Psoas muscle (tissue), 7 donors: ENCODE measurements at regions not wholly inside any gene's neighbourhood (a gene's known extent, or its start where the extent isn't known, plus 50 kb on each side); places are given as distances from the start of the nearest gene placed in this dataset.

ENCODE experiments used
- ATAC-seq, 4 donors: fragments of 200-7000 bp; cut with Tn5 transposase; one replicate each; pipeline ENCODE4 v1.9.1; 2020; ENCODE audit warnings: moderate library complexity in 3 of 4, mild to moderate bottlenecking in 2 of 4
- DNase-seq, 2 donors: peaks; one replicate each; pipeline ENCODE4 v3.0.0-alpha.2; 2020
- H3K27ac ChIP-seq: fragments of 200-600 bp; one replicate; pipeline ENCODE4 v1.8.0; 2022
- H3K27me3 ChIP-seq, 3 donors: fragments of 200-600 bp in 1 of 3; one replicate each; pipeline versions ENCODE4 v1.6.1 to v1.8.0; 2013 to 2022; ENCODE audit warnings: low read length in 2 of 3, mild to moderate bottlenecking in 2 of 3, moderate library complexity in 1 of 3; ENCODE audit not compliant: insufficient read depth in 3 of 3
- H3K36me3 ChIP-seq, 2 donors: fragments of 200-600 bp in 1 of 2; one replicate each; pipeline versions ENCODE4 v1.6.1 to v1.8.0; 2013 to 2022; ENCODE audit warnings: low read depth in 1 of 2, mild to moderate bottlenecking in 1 of 2, moderate library complexity in 1 of 2; ENCODE audit not compliant: insufficient read depth in 1 of 2
- H3K4me1 ChIP-seq: fragments of 200-600 bp; one replicate; pipeline ENCODE4 v1.8.0; 2022
- H3K4me3 ChIP-seq: fragments of 200-600 bp; one replicate; pipeline ENCODE4 v1.8.0; 2022; ENCODE audit warnings: mild to moderate bottlenecking
- H3K9me3 ChIP-seq: fragments of 200-600 bp; one replicate; pipeline ENCODE4 v1.8.0; 2022
- CTCF ChIP-seq: fragments of 200-600 bp; IDR thresholded peaks from one replicate; pipeline ENCODE4 v1.8.0; 2022; ENCODE audit warnings: antibody characterized with exemption
- WGBS, 3 donors: extraction: QIAGEN DNeasy Blood & Tissue Kit; methylation state at CpG; one replicate each; pipeline versions ENCODE4 v1.1.6 to v1.1.7; 2013; 5-methylcytosine and 5-hydroxymethylcytosine counted together
- intact Hi-C, 2 donors: fragments of 100-400 bp; cut with DNase I; formaldehyde crosslinking; loops; one replicate each; pipeline versions ENCODE4 v1.11.0 to v1.14.2; 2022
- donor health status: healthy with polysubstance abuse.
- donor health status: DM: no; HTN: no; CAD: no; lungs with moderate emphysema.
- donor health status: Bipolar disorder and iron deficiency.
- donor health status: healthy.
- donor health status: DM: yes; HTN: yes; CAD: no.
- donor health status: DM: no; HTN: no; CAD: no.
- donor health status: DM: yes; HTN: yes; CAD: no.

DNA sequence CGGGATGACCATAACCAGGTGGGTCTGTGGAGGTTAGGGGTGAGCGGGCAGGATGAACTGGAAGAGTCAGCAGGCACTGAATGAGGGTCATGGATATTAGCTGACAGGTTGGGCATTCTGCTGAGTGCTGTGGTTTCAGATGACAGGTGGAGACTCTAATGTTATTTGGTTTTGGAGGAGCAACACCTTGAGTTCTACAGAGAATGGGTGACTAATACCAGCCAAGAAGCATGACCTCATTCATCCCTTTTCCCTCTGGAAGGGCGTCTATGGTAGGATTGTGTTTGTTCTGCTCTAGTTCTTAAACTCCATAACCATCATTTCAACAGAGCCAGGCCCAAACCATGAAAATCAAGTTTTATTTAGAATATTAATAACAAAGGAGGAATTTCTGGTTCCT is 550.7 kb upstream of the LMCD1 start:
- ATAC-seq (no peak), DNase-seq (no peak)
- 67 to 82% (median 79%) methylated on average over 3 of the region's 3 CpGs for WGBS, 3 donors
- no peaks in the 10 kb centered on the region for H3K36me3 ChIP-seq
- intact Hi-C loops, result no loop called here
- H3K27ac ChIP-seq, result no peak overlapping the region
- no peak for TF ChIP-seq CTCF
- no peaks in the 10 kb centered on the region for H3K4me1 ChIP-seq
- no peaks in the 10 kb centered on the region for H3K27me3 ChIP-seq
- H3K4me3 ChIP-seq, result no peak overlapping the region
- H3K9me3 ChIP-seq, result no peaks in the 10 kb centered on the region

DNA sequence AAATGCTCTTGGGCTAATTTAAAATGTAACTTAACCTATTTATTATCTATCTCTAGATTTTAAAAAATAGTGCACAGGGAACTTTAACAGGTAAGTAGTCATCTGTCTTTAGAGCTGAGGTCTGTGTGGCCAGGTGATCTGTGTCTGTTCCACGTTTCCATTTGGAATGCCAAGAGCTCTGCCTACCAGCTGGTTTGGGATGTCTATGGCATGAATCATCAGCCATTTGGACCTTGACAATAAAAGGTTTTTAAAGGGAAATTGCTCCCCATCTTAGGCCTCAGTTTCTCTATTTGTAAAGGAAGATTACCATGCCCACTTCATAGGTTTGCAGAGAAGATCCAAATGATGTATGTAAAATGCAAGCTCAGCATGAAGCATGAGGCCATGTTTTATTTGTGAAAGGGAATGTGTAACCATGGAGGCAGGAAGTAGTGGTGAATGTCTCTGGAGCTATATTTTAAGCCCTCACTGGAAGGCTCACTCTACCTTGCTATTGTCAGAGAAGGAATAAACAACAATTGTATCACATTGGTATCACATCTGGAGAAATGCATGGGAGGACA is 548.1 kb upstream of the LMCD1 start:
- no peak for DNase-seq
- TF ChIP-seq CTCF, result no peak
- Histone ChIP-seq H3K9me3 (no peaks in the 10 kb centered on the region), H3K27ac (no peak overlapping the region), H3K27me3 (no peaks in the 10 kb centered on the region), H3K36me3 (no peaks in the 10 kb centered on the region), H3K4me1 (no peaks in the 10 kb centered on the region), H3K4me3 (no peak overlapping the region)
- intact Hi-C loops, result no loop called here
- no peak for ATAC-seq
- WGBS, 3 donors, result 0 to 26% (median 12%) methylated on average over 1 of the region's 1 CpG

DNA sequence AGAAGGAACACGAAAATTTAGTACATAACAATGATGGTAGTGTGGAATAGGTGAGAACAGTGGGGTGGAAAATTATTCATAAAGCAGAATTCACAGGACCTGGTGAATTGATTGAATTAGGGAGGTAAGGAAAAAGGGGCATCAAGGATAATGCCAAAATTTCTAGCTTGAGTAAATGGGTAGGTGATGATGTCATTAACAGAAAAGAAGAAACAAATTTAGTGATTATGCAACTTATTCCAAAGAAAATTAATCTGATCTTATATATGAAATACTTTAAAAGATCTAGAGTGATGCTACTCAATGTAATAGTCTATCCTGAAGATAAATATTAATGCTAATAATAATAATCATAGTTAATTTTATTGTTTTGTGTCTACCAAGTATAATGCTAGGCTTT is 544.6 kb upstream of the LMCD1 start:
- no peaks in the 10 kb centered on the region for H3K27me3 ChIP-seq
- no peak for DNase-seq
- H3K4me1 ChIP-seq, result no peaks in the 10 kb centered on the region
- H3K9me3 ChIP-seq, result no peaks in the 10 kb centered on the region
- H3K4me3 ChIP-seq, result no peak overlapping the region
- 71 to 100% (median 83%) methylated on average over 1 of the region's 1 CpG for WGBS, 3 donors
- no peak overlapping the region for H3K27ac ChIP-seq
- no peak for ATAC-seq
- H3K36me3 ChIP-seq, result no peaks in the 10 kb centered on the region
- intact Hi-C loops, result no loop called here
- no peak for TF ChIP-seq CTCF

DNA sequence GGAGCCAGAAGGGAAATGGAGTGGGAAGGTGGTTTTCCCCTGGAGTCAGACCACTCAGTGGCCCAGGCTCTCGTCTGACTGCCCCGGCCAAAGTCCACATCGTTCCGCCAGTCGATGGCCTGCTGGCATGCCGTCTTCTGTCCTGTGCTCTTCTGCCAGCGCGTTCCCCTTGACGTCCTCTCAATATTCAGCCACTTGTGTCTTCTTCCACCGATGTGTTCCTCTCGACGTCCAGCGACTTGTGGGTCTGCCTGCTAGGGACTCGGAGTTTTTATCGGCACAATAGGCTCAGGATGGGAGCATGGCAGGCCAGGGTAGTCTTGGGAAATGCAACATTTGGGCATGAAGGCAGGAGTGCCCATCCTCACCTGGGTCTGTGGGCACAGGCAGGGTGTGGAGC is 542.5 kb upstream of the LMCD1 start:
- no peak for TF ChIP-seq CTCF
- WGBS, 3 donors, result 95 to 96% (median 96%) methylated on average over 15 of the region's 15 CpGs
- DNase-seq, result no peak

GRCh38 chr3:7960601-7961000 is 541.0 kb upstream of the LMCD1 start:
- intact Hi-C loops, result no loop called here
- no peak for TF ChIP-seq CTCF
- Histone ChIP-seq H3K27ac (no peak overlapping the region), H3K27me3 (no peaks in the 10 kb centered on the region), H3K36me3 (no peaks in the 10 kb centered on the region), H3K4me3 (no peak overlapping the region), H3K9me3 (no peaks in the 10 kb centered on the region), H3K4me1 (no peaks in the 10 kb centered on the region)
- WGBS, 3 donors, result 61 to 68% (median 67%) methylated on average over 4 of the region's 4 CpGs
- ATAC-seq (no peak), DNase-seq (no peak)

More for the DNA sequence above, 542.5 kb upstream of the LMCD1 start:
- H3K27me3 ChIP-seq, result no peaks in the 10 kb centered on the region
- H3K36me3 ChIP-seq, result no peaks in the 10 kb centered on the region
- H3K27ac ChIP-seq, result no peak overlapping the region
- H3K4me1 ChIP-seq, result no peaks in the 10 kb centered on the region
- no peak for ATAC-seq
- intact Hi-C loops, result no loop called here
- no peaks in the 10 kb centered on the region for H3K9me3 ChIP-seq
- no peak overlapping the region for H3K4me3 ChIP-seq
